Prostate gland (tissue), 2 donors: ENCODE measurements at regions not wholly inside any gene's neighbourhood (a gene's known extent, or its start where the extent isn't known, plus 50 kb on each side); places are given as distances from the start of the nearest gene placed in this dataset.
"Not testable (repeated sequence)": the region's sequence is repeated elsewhere in the genome, so short reads cannot be mapped to it uniquely, and the experiment has no call there.

Experiments
- DNase-seq: peaks from one replicate; pipeline ENCODE4 v3.0.0-alpha.2; 2019; ENCODE audit warnings: low spot score
- H3K27ac ChIP-seq, 2 donors: fragments of 200-600 bp; sonication (generic); 2 replicates each; pipeline ENCODE4 v1.5.1; 2017 to 2019
- H3K27me3 ChIP-seq: fragments of 200-600 bp; sonication (generic); replicated peaks from 2 replicates; pipeline ENCODE4 v1.5.1; 2019; ENCODE audit not compliant: insufficient read depth
- H3K36me3 ChIP-seq, 2 donors: fragments of 200-600 bp; sonication (generic); 1 replicate in 1 of 2; 2 replicates in 1 of 2; pipeline versions ENCODE4 v1.5.1 to v1.8.1; 2017 to 2019
- H3K4me1 ChIP-seq: fragments of 200-600 bp; sonication (generic); replicated peaks from 2 replicates; pipeline ENCODE4 v1.5.1; 2019
- H3K4me3 ChIP-seq, 2 donors: fragments of 200-600 bp; sonication (generic); 2 replicates each; pipeline ENCODE4 v1.5.1; 2017 to 2019
- H3K9me3 ChIP-seq: fragments of 200-600 bp; sonication (generic); 2 replicates; pipeline ENCODE4 v1.5.1; 2017
- POLR2A ChIP-seq: fragments of 450-650 bp; IDR thresholded peaks from one replicate; pipeline ENCODE4 v1.6.1; 2016; ENCODE audit warnings: antibody characterized with exemption, mild to moderate bottlenecking
- POLR2AphosphoS5 ChIP-seq: sonication (generic); formaldehyde crosslinking; IDR thresholded peaks from one replicate; pipeline ENCODE4 v1.6.1; 2017; ENCODE audit warnings: antibody characterized with exemption
- WGBS: methylation state at CpG from one replicate; pipeline ENCODE4 v1.1.5; 2018; 5-methylcytosine and 5-hydroxymethylcytosine counted together
- intact Hi-C: fragments of 100-400 bp; cut with DNase I; formaldehyde crosslinking; loops from one replicate; pipeline ENCODE4 v1.14.2; 2022
- TF ChIP-seq, protein P1 (sequence below), 4 experiments: fragments of 200-600 bp in 2 of 4; fragments of 450-650 bp in 2 of 4; sonication (generic) in 2 of 4; IDR thresholded peaks; 1 replicate in 3 of 4; 2 replicates in 1 of 4; pipeline ENCODE4 v1.5.1; 2016 to 2019; ENCODE audit warnings: antibody characterized with exemption in 4 of 4, mild to moderate bottlenecking in 2 of 4, moderate library complexity in 2 of 4

DNA sequence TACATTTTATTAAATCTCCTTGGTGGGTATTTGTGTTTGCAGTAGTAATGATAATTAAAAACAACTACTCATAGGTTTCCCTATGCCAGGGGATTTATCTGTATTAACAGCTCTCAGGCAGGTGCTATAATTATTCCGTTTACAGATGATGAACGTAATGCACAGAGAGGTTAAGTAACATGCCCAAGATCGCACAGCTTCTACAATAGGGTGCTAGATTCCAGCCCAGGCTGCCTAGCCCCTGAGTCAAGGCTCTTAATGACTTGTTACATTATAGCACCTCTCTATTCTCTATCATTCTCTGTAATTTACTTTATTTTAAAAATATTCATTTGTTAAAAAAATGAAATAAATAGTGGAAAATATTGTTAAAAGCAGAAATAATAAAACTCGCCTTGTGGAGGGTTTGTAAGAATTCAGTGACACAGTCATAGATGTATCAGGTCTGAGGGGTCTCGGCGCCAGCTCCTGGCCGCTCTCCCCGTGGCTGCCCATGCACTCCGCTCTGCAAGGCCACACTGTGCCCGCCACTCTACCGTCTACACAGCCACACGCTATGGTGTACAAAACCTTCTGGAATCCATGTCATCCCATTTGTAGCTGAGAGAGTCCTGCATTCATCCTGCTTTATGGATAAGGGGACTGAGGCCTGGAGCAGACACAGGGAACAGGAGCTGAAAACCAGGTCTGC, 562.2 kb downstream of the MATN1 start:
- no peaks in the 10 kb centered on the region for H3K4me1 ChIP-seq
- H3K4me3 ChIP-seq, result no peak overlapping the region
- TF ChIP-seq POLR2A (no peak), POLR2AphosphoS5 (no peak)
- TF ChIP-seq, protein P1, sequence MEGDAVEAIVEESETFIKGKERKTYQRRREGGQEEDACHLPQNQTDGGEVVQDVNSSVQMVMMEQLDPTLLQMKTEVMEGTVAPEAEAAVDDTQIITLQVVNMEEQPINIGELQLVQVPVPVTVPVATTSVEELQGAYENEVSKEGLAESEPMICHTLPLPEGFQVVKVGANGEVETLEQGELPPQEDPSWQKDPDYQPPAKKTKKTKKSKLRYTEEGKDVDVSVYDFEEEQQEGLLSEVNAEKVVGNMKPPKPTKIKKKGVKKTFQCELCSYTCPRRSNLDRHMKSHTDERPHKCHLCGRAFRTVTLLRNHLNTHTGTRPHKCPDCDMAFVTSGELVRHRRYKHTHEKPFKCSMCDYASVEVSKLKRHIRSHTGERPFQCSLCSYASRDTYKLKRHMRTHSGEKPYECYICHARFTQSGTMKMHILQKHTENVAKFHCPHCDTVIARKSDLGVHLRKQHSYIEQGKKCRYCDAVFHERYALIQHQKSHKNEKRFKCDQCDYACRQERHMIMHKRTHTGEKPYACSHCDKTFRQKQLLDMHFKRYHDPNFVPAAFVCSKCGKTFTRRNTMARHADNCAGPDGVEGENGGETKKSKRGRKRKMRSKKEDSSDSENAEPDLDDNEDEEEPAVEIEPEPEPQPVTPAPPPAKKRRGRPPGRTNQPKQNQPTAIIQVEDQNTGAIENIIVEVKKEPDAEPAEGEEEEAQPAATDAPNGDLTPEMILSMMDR (IDR thresholded peaks at IDR 0.05), result no peak
- DNase-seq, result no peak
- H3K27ac ChIP-seq, result no peak overlapping the region
- no peaks in the 10 kb centered on the region for H3K9me3 ChIP-seq
- H3K27me3 ChIP-seq, result no peaks in the 10 kb centered on the region
- H3K36me3 ChIP-seq, result no peaks in the 10 kb centered on the region
- intact Hi-C loops, result no loop called here
- 84% methylated on average over 12 of the region's 12 CpGs for WGBS

GRCh38 chr1:30159015-30159414, 564.4 kb downstream of the MATN1 start:
- DNase-seq, result no peak
- intact Hi-C loops, result no loop called here

DNA sequence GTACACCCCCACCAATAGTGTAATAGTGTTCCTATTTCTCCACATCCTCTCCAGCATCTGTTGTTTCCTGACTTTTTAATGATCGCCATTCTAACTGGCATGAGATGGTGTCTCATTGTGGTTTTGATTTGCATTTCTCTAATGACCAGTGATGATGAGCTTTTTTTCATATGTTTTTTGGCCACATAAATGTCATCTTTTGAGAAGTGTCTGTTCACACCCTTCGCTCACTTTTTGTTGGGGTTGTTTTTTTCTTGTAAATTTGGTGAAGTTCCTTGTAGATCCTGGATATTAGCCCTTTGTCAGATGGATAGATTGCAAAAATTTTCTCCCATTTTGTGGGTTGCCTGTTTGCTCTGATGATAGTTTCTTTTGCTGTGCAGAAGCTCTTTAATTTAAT, 567.7 kb downstream of the MATN1 start:
- H3K27me3 ChIP-seq, DNase-seq: not testable (repeated sequence)
- WGBS, result 98% methylated on average over 2 of the region's 2 CpGs

More at GRCh38 chr1:30159015-30159414, 564.4 kb downstream of the MATN1 start:
- Histone ChIP-seq H3K27me3 (no peaks in the 10 kb centered on the region), H3K27ac (no peak overlapping the region), H3K4me3 (no peak overlapping the region), H3K36me3 (no peaks in the 10 kb centered on the region), H3K4me1 (no peaks in the 10 kb centered on the region), H3K9me3 (no peaks in the 10 kb centered on the region)
- TF ChIP-seq POLR2AphosphoS5 (no peak), POLR2A (no peak)
- TF ChIP-seq, protein P1 (IDR thresholded peaks at IDR 0.05), result no peak
- 58% methylated on average over 3 of the region's 3 CpGs for WGBS

DNA sequence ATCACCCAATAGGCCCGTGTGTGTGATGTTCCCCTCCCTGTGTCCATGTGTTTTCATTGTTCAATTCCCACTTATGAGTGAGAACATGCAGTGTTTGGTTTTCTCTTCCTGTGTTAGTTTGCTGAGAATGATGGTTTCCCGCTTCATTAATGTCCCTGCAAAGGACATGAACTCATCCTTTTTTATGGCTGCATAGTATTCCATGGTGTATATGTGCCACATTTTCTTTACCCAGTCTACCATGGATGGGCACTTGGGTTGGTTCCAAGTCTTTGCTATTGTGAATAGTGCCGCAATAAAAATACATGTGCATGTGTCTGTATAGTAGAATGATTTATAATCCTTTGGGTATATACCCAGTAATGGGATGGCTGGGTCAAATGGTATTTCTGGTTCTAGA, 568.1 kb downstream of the MATN1 start:
- not testable (repeated sequence) for DNase-seq

More for the DNA sequence above, 567.7 kb downstream of the MATN1 start:
- H3K4me1 ChIP-seq, H3K9me3 ChIP-seq, H3K4me3 ChIP-seq, H3K27ac ChIP-seq, H3K36me3 ChIP-seq, intact Hi-C loops: not testable (repeated sequence)

GRCh38 chr1:30153743-30154449, 569.5 kb downstream of the MATN1 start:
- Histone ChIP-seq H3K36me3 (no peaks in the 10 kb centered on the region), H3K4me3 (no peak overlapping the region), H3K4me1 (no peaks in the 10 kb centered on the region), H3K9me3 (no peaks in the 10 kb centered on the region), H3K27ac (no peak overlapping the region), H3K27me3 (no peaks in the 10 kb centered on the region)
- intact Hi-C loops, result no loop called here
- no peak for TF ChIP-seq POLR2AphosphoS5
- TF ChIP-seq, protein P1 (IDR thresholded peaks at IDR 0.05), result no peak
- TF ChIP-seq POLR2A, result no peak
- WGBS, result 64% methylated on average over 4 of the region's 4 CpGs
- no peak for DNase-seq

More for the DNA sequence above, 568.1 kb downstream of the MATN1 start:
- intact Hi-C loops, H3K9me3 ChIP-seq, H3K36me3 ChIP-seq, H3K27ac ChIP-seq, H3K4me1 ChIP-seq, H3K4me3 ChIP-seq, H3K27me3 ChIP-seq: not testable (repeated sequence)
- 81% methylated on average over 3 of the region's 3 CpGs for WGBS

DNA sequence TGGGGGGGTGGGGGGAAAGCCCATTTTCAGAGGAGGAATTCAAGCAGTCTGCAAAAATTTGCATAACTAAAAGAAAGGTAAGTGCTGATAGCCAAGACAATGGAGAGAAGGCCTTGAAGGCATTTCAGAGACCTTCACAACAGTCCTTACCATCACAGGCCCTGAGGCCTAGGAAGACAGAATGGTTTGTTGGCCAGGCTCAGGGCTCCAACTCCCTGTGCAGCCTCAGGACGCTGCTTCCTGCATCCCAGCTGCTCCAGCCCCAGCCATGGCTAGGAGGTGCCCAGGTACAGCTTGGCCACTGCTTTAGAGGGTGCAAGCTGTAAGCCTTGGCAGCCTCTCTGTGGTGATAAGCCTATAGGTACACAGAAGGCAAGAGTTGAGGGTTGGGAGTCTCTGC, 571.6 kb downstream of the MATN1 start:
- Histone ChIP-seq H3K4me1 (no peaks in the 10 kb centered on the region), H3K9me3 (no peaks in the 10 kb centered on the region), H3K27me3 (no peaks in the 10 kb centered on the region), H3K36me3 (no peaks in the 10 kb centered on the region), H3K27ac (no peak overlapping the region), H3K4me3 (no peak overlapping the region)
- WGBS, result 78% methylated on average over 1 of the region's 1 CpG
- TF ChIP-seq, protein P1 (IDR thresholded peaks at IDR 0.05), result no peak
- TF ChIP-seq POLR2AphosphoS5, result no peak
- TF ChIP-seq POLR2A, result no peak
- DNase-seq, result no peak
- intact Hi-C loops, result no loop called here
